Tibial nerve (tissue), 4 donors: ENCODE measurements at regions not wholly inside any gene's neighbourhood (a gene's known extent, or its start where the extent isn't known, plus 50 kb on each side); places are given as distances from the start of the nearest gene placed in this dataset.

Source experiments
- DNase-seq, 2 donors: peaks; one replicate each; pipeline ENCODE4 v3.0.0-alpha.2; 2019; ENCODE audit warnings: low spot score in 2 of 2
- H3K27ac ChIP-seq, 4 donors: fragments of 200-600 bp; sonication (generic) in 3 of 4; one replicate each; pipeline ENCODE4 v1.5.1; 2017 to 2019; ENCODE audit warnings: mild to moderate bottlenecking in 1 of 4
- H3K27me3 ChIP-seq, 2 donors: fragments of 200-600 bp; sonication (generic) in 1 of 2; one replicate each; pipeline versions ENCODE4 v1.5.1 to v1.6.0; 2017 to 2019
- H3K36me3 ChIP-seq, 3 donors: fragments of 200-600 bp; sonication (generic); one replicate each; pipeline ENCODE4 v1.5.1; 2018 to 2019
- H3K4me1 ChIP-seq, 4 donors: fragments of 200-600 bp; sonication (generic) in 3 of 4; one replicate each; pipeline ENCODE4 v1.5.1; 2017 to 2019
- H3K4me3 ChIP-seq, 4 donors: fragments of 200-600 bp; sonication (generic) in 3 of 4; one replicate each; pipeline ENCODE4 v1.5.1; 2017 to 2019; ENCODE audit warnings: mild to moderate bottlenecking in 1 of 4, moderate library complexity in 1 of 4
- H3K9me3 ChIP-seq, 4 donors: fragments of 200-600 bp; sonication (generic) in 3 of 4; one replicate each; pipeline ENCODE4 v1.5.1; 2017 to 2019
- CTCF ChIP-seq, 5 experiments: fragments of 200-600 bp in 3 of 5; fragments of 450-650 bp in 2 of 5; sonication (generic) in 3 of 5; IDR thresholded peaks; one replicate each; pipeline ENCODE4 v1.5.1; 2016 to 2019; ENCODE audit warnings: antibody characterized with exemption in 5 of 5, mild to moderate bottlenecking in 3 of 5, moderate library complexity in 2 of 5
- EP300 ChIP-seq, 2 donors: sonication (generic); formaldehyde crosslinking; IDR thresholded peaks; one replicate each; pipeline ENCODE4 v1.6.1; 2017; ENCODE audit warnings: antibody characterized with exemption in 2 of 2, mild to moderate bottlenecking in 1 of 2
- POLR2A ChIP-seq, 2 donors: fragments of 450-650 bp; IDR thresholded peaks; one replicate each; pipeline ENCODE4 v1.6.1; 2017; ENCODE audit warnings: antibody characterized with exemption in 2 of 2, mild to moderate bottlenecking in 2 of 2, moderate library complexity in 2 of 2
- WGBS, 2 donors: methylation state at CpG; one replicate each; pipeline ENCODE4 v1.1.5; 2018; 5-methylcytosine and 5-hydroxymethylcytosine counted together

DNA sequence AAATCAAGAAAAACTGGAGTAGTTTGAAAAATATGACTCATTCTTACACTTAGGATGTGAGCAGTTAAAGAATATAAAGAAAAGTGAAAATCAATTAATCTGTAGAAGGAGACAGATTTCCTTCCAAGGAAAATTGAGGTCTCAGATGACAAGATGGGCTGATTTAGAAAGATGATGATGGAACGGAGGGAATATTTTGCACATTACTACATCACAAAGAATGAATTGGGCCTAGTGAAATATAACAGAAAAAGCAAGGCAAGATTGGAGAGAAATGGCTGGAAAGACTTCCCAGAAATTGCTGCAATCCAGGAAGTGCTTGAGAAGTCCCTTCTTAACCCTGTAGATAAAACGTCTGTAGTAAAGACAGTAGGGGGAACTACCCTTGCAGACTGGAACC is 169.1 kb upstream of the SYT6 start:
- whole genome bisulfite sequencing, 2 donors: 75 to 88% methylated on average over 2 of the region's 2 CpGs
- Histone ChIP-seq H3K27me3 (no peaks in the 10 kb centered on the region), H3K9me3 (no peaks in the 10 kb centered on the region), H3K27ac (no peak overlapping the region), H3K4me1 (no peaks in the 10 kb centered on the region), H3K4me3 (no peak overlapping the region), H3K36me3 (no peaks in the 10 kb centered on the region)
- DNase-seq: no peak
- no peak for TF ChIP-seq EP300 (IDR thresholded peaks at IDR 0.05)
- TF ChIP-seq POLR2A (IDR thresholded peaks at IDR 0.05): no peak
- no peak for TF ChIP-seq CTCF (IDR thresholded peaks at IDR 0.05)

GRCh38 chr1:114322207-114322606 is 168.5 kb upstream of the SYT6 start:
- Histone ChIP-seq H3K4me3 (no peak overlapping the region), H3K27ac (no peak overlapping the region), H3K27me3 (no peaks in the 10 kb centered on the region), H3K4me1 (no peaks in the 10 kb centered on the region), H3K36me3 (no peaks in the 10 kb centered on the region), H3K9me3 (no peaks in the 10 kb centered on the region)
- no peak for TF ChIP-seq EP300 (IDR thresholded peaks at IDR 0.05)
- no peak for DNase-seq
- 82 to 85% methylated on average over 3 of the region's 3 CpGs for WGBS, 2 donors

DNA sequence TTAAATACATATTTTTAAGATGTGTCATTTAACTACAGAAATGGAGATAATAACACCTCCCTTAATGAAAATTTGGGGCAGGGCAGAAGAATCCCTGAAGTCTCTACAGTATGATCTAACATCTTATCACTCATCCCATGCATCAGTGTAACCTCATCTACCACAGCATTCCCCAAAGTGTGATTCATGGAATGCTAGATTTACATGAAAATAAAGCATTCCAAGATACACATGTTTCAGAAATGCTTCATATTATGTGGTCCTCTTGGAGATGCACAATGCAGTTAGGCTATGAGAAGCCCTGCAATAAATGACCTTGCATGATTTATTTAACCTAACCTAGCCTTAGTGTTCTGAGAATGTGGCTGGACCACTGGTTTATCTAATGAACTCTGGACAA is 166.9 kb upstream of the SYT6 start:
- Histone ChIP-seq H3K27me3 (no peaks in the 10 kb centered on the region), H3K9me3 (no peaks in the 10 kb centered on the region), H3K27ac (no peak overlapping the region), H3K36me3 (no peaks in the 10 kb centered on the region), H3K4me3 (no peak overlapping the region), H3K4me1 (no peaks in the 10 kb centered on the region)
- TF ChIP-seq POLR2A (IDR thresholded peaks at IDR 0.05) (no peak), EP300 (IDR thresholded peaks at IDR 0.05) (no peak), CTCF (IDR thresholded peaks at IDR 0.05) (no peak)
- DNase-seq: no peak

DNA sequence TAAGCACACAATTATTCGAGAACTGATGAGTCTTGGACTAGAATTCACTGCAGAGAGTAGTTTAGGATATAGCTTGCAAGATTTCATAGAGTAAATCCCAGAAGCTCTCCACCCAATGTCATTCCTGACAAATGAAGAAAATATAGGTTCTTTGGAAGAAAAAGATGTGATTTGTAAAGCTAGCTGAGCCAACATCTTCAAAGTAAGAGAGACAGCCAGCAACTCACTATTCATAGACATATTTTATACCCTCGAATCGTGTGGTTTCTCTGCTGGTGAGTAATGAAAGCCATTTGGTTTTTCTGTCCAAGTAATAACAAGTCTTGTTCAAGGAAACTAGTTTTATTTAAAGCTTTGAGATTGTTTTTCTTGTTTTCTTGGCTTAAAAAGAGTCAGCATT is 165.7 kb upstream of the SYT6 start:
- Histone ChIP-seq H3K4me3 (no peak overlapping the region), H3K9me3 (no peaks in the 10 kb centered on the region), H3K4me1 (no peaks in the 10 kb centered on the region), H3K27me3 (no peaks in the 10 kb centered on the region), H3K36me3 (no peaks in the 10 kb centered on the region), H3K27ac (no peak overlapping the region)
- DNase-seq: no peak
- TF ChIP-seq POLR2A (IDR thresholded peaks at IDR 0.05) (no peak), CTCF (IDR thresholded peaks at IDR 0.05) (no peak), EP300 (IDR thresholded peaks at IDR 0.05) (no peak)
- 46 to 55% methylated on average over 3 of the region's 3 CpGs for WGBS, 2 donors

DNA sequence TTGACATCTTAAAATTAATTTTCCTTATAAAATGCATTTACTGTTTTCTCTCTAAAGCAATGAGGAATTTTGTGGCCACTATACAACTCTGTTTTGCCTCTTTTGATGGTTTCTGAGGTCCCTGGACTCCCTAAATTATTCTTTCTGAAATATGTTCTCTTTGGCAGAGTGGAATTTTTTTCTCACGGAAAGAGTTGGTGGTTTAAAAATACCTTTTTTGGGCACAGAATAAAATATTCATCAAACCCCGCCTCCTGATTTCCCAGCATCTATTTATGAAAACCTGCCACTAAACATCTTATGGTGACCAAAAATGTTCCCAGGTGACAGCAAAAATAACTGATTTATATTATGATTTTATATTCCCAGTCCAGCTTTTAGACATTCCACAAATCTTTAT is 165.3 kb upstream of the SYT6 start:
- WGBS, 2 donors: 64 to 68% methylated on average over 2 of the region's 2 CpGs

More for the DNA sequence above, 165.3 kb upstream of the SYT6 start:
- H3K4me1 ChIP-seq: no peaks in the 10 kb centered on the region
- TF ChIP-seq CTCF (IDR thresholded peaks at IDR 0.05) (no peak), POLR2A (IDR thresholded peaks at IDR 0.05) (no peak), EP300 (IDR thresholded peaks at IDR 0.05) (no peak)
- DNase-seq: no peak
- H3K27ac ChIP-seq: no peak overlapping the region
- H3K36me3 ChIP-seq: no peaks in the 10 kb centered on the region
- H3K4me3 ChIP-seq: no peak overlapping the region
- H3K27me3 ChIP-seq: no peaks in the 10 kb centered on the region
- H3K9me3 ChIP-seq: no peaks in the 10 kb centered on the region
